ENCODE measurements at regions not wholly inside any gene's neighbourhood (a gene's known extent, or its start where the extent isn't known, plus 50 kb on each side); places are given as distances from the start of the nearest gene placed in this dataset.
A peak's percentile ranks its signal among the peaks of the same experiment; 100 is the strongest.

DNA sequence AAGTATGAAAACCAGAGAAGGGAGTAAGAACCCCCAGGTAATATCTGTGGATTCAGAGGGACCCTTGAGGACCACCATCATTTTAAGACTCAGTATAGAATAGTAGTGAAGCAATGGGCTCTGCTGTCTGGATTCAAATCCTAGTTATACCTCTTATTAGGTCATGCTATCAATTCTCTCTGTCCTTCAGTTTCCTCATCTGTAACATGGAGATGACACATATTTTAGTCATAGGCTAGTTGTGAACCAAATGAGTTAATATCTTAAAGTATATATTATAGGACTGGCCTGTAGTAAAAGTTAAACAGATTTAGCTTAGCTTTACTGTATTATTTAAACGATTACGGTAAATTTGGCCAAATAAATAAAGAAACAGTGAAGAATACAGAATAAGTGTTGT lies 177.3 kb upstream of the GOLIM4 start:
- DNase-seq, result no peak

DNA sequence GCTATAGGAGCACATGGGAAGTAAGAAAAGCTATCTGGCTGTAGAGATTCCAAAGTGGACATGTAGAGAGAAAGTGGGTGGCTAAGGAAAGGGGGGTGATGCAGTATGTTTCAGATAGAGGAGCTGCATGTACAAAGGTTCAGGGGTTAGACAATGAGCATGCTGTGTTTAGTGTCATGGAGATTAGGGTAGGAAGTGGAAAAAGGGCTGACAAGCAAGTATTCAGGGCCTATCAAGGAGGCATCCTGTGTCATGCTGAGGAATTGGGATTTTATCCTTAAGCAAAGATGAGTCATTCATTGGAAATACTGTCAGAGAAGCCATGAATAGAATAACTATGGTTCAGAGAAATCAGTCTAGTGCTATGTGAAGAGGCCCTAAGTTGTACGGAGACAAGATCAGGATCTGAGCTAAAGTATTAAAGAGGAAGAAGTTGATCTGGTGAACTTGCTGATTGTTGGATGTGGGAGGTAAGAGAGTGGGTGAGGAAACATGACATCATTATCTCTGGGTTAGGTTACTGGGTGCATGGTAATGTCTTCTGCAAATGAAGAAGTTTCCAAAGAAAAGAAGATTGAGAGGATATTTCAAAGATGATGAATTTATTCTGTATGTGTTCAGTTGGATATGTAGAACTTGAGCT lies 176.7 kb upstream of the GOLIM4 start:
- DNase-seq, result no peak

DNA sequence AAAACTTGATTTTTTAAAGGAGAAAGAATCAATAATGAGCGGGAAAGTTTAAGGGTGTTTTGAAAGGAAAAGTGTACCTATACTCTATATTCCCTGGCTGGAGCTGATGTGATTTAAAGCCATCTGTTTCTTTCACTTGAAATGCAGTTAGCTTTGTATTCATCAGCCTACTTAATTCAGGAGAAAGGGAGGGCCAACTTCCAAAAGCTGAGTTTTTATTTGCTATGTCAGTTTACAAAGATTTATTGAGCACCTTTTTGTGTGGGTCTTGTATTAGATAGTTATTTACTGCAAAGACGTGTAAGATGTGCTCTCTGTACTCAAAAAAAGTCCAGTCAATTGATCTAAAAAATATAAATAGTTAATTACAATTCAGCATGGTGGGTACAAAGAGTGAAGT lies 176.2 kb upstream of the GOLIM4 start:
- no peak for DNase-seq

DNA sequence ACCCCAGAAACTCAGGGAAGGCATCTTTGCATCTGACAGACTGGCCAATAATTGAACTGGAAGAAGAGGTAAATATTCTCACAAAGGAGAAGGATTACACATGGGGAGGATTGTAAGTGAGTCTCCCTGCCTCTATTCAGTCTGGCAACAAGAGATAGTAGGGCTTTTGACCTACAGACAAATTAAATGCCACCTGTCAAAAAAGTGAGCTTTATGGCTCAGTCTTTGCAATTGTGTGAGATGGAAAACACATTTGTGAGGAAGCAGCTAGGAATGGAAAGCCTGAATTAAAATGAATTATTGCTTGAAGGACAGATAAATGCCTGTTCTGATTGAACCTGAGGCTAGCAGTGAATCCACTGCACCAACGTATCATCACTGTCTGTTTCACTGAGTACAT lies 173.3 kb upstream of the GOLIM4 start:
- no peak for DNase-seq

DNA sequence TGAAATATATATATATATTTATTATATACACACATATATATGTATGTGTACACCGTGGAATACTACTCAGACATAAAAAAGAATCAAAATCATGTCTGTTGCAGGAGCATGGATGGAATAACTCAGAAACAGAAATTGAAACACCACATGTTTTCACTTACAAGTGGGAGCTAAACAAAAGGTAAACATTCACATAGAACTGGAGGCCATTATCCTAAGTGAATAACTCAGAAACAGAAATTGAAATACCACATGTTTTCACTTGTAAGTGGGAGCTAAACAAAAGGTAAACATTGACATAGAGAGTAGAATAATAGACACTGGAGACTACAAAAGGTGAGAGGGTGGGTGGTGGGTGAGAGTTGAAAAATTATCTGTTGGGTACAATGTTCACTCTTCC lies 171.5 kb upstream of the GOLIM4 start:
- DNase-seq, result no peak

DNA sequence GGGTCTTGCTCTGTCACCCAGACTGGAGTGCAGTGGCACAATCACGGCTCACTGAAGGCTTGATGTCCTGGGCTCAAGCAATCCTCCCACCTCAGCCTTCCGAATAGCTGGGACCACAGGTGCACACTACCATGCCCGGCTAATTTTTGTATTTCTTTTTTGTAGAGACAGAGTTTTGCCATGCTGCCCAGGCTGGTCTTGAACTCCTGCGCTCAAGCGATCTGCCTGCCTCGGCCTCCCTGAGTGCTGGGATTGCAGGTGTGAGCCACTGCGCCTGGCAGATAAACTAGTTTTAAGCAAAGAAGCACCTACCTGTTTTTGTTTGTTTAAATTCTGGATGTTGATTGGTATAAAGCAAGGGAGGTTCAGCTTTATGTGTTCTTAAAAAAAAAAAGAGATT lies 170.6 kb upstream of the GOLIM4 start:
- no peak for DNase-seq

DNA sequence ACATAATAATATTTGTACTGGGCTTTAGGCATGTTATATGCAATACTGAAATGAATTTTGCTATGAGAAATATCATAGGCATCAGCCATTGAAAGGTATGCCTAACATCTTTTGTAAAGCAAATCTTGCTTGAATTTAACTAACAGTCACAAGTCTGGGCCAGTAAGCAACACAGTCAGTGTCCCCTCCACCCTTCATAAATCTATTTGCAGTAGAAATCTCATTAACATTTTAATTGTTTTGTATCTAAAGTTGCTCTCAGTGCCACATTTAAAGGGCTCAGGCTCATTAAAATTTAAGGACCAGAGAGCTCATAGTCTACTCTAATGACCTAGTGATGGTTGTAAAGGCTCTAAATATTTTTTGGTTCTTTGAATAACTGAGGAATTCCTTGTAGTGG lies 167.2 kb upstream of the GOLIM4 start:
- DNase-seq, result no peak

DNA sequence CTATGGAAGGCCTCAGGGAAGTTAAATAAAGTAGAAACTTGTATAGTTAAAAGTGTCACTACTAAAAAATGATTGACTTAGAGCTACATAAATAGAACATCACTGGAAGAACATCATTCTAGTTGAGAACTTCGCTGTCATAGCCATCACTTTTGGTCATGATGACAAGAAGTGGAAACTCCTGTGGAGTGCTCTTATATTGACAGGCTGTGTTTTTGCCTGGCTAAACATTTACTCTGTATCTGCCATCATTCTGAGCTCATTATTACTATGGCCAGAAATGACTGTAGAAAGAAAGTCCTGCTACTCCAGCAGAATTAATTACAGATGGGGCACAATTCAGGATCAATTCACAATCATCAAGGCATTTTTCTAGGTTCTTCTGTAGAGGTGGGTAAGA lies 165.1 kb upstream of the GOLIM4 start:
- DNase-seq, result no peak

DNA sequence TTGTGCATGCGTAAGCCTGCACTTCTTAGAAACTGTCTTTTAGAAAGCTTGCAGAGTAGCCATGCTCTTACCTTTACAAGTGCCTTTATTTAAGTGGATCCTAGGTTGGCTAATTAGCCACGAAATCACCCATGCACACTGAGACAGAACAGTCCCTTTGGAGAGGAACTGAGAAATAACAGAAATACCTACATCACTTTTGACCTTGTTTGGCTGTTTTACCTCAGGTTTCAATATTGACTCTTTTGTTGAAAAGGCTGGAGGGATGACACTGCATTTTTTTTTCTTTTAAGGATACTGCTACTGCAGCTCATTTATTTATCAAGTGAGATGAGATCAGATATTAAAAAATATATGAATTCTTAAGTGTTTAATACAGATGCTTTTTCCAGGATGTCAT lies 155.6 kb upstream of the GOLIM4 start:
- no peak for DNase-seq

DNA sequence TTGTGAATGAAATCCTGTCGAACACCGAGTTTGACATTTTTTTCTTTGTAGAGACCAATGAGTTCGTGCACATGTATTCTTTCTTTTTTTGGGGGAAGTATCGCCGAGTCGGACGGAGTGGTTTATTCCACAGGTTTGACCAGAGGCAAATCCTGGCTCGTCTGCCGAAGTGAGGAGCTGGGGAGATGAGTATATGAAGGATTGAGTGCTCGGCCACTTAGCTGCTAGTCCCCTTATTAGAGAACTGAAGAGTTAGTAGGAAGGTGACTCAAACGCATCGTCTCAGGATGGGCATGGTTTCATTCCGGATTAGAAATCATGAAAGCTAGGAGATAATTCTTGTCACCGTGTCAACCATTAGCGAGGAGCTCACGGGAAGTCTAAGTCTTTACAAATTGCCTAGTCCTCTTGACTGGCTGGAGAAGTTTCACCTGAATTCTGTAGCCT lies 154.7 kb upstream of the GOLIM4 start:
- peak; percentile 44 for DNase-seq

DNA sequence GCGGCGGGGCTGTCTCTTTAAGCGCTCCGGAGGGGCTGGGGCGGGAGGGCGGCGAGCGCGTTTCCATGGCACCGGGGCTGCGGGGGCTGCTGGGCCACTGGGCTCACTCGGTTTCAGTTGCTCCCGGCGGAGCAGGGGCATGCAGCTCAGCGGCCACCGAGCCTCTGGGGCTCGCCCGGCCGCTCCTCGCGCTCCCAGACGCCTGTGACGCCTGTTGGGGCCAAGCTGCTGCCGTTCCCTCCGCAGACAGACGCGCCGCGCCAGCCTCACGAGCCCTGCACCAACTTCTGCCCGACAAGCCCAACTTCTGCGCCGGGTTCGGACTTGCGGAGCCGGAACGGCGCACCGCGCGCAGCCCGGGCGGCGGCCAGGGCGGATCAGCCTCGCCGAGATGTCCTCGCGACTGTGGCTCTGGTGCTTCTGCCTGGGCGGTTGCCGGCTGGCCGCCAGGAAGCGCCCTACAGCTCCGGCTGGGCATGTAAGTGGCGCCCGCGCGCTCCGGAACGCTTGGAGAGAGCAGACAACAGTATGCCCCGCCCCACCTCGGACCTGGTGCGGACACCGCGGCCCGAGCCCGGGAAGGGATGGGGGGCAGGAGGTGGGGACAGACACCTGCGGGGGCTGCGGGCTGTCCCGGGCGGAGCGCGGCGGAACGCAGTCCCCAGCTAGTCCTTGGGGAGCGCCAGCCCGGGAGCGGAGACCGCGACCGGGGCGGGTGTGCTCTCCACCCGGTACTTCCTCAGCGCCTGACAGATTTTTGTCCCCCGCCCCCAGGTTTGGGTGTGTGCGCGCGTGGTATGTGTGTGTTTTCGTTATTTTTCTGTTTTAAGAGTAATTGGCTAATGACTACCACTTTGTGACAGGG lies 154.1 kb upstream of the GOLIM4 start:
- DNase-seq, result peak; percentile 84

DNA sequence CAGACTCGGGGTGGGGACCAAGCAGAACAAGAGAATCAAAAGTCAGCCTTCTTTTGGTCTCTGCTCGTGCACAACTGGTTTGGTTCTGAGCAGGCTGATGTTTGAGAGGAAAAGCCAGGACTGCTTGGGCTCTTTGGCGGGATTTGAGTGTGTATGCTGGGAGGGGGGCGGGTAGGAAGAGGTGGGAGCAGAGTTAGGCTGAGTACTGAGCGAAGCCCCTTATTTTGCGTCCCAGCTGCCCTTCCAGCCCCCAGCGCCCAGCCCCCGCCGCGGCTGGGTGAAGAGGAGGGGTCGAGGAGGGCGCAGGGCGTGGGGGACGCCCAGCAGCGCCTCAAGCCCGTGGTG lies 153.5 kb upstream of the GOLIM4 start:
- DNase-seq, result no peak

DNA sequence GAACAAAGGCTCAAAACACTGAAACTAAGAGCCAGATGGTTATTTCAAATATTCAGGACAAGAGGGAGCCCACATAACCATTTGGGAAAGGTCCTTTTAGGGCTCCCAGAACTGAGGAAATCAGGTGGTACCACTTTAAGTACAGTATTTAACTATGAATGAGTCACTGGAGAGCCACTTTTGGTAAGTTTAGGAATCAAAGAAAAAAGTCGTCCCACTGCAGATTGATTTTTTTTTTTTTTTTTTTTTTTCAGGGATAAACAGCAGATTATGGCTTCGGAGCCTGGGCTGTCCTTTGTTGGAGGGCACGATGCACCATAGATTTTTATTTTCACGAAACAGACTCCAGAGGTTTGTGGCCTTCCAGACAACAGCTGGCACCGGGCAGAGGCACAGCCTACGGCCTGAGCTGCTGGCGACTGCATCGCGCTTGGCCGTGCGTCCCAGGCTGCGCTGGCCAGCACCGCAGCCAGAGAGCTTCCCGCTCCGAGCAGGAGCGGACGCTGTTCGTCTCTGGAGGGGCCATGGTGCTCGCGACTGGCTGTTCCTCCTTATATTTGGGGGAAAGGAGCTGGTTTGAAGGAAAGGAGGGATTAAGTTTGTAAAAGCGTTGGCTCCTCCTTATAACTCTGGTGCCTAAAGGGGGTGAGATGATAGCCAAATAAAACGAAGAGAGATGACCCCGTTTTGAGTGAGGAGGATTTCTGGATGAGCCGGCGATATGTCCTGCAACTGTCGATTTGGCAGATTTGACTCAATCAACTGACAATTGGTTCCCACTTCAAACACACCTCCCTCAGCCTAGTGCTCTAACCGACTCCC lies 152.9 kb upstream of the GOLIM4 start:
- peak; percentile 57 for DNase-seq

DNA sequence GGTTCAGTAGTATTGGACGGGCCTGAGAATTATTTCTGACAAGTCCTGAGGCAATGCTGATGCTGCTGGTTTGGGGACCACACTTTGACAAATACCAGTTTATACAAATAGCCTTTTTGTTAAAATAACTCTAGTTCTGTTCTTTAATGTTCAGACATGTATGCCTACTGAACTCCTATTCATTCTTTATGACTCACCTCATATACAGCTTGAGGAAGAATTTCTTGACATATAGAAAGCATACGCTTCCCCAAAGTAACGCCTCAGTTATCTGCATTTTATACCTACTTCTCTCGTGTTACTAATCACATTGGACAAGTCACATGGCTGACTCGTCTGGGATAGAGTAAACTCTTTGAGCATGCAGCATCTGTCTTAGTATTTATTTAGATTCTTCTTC lies 145.4 kb upstream of the GOLIM4 start:
- DNase-seq, result no peak

DNA sequence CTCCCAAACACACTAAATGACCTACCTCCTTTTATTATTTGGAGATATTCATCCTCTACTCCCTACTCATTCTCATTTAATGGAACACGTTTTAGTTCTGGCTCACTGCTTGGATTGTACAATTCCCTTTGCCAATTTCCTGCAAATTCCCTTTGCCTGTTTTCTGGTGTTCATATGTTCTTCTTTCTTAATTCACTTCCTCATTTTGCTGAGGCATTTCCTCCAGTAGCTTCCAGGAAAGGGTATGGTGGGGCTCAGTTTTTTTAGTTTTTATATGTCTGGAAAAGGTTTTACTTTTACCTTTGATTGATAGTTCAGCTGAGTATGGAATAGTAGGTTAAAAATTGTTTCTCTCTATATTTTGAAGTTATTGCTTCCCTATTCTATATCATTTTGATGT lies 143.6 kb upstream of the GOLIM4 start:
- DNase-seq, result no peak

DNA sequence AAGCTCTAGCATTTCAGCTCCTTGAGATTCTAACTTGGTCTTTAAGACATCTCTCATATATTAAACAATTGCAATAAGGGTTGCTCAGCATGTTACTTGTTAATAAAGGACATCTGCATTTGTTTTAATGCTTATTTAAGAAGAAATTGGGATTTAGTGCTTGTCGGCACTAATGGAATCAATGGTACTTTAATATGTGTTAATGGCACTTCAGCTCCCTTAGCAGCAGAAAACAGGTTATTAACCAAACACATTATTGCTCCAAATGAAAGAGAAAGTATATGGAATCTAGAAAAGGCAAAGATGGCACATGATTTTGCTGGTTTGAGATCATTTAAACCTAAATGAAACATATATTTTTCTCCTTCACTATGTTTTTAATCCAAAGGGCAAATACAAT lies 137.3 kb upstream of the GOLIM4 start:
- DNase-seq, result no peak

DNA sequence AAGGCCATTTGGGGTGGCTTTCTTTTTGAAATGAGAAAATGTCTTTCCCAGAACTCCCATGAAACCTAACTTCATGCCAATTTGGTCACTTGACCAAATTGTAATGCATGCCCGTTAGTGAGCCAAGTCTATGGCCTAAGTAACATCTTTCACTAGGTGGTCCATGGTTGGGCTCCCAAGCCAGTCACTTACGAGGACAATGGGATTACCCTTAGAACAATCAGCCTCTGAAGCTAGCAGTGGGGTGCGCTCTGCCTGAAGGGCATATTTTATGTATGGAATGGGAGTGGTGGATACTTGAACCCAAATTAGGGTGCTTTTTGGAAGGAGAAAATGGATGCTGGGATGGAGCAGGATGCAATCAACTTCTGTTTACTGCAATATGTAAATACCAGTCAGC lies 127.4 kb upstream of the GOLIM4 start:
- DNase-seq, result no peak

DNA sequence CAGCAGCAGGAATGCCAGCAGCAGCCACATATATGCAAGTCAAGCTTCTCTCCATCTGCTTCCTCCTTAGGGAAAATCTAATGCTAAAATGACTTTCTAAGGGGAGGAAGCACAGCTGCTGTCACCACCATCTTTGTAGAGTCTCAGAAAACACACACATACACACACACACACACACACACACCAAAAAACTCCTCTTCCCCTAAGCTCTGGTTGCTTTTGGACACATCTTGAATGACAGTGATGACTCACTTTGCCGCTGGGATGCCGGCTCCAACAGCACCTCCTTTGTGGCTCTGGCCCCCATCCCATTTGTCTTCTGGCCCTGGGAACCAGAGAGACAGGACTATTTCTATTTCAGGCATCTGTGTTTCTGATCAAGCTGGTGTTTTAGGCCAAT lies 124.8 kb upstream of the GOLIM4 start:
- DNase-seq, result no peak

DNA sequence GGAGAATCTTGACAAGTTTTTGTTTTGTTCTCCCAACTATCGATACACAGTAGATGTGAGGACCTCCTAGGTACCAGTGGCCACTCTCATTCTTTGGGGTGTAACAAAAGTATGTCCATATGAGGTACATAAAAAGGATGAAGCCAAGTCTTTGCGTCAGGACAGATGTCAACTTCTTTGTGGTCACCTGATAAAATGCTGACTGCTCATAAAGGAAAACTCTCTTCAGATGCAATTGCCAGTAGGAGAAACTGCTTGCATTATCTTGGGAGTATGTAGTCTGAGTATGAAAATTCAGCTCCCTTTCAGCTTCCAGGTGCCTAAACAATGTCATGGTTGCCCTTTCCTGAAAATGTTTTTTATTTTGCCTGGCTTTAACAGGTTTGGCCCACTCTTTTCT lies 123.8 kb upstream of the GOLIM4 start:
- DNase-seq, result no peak

DNA sequence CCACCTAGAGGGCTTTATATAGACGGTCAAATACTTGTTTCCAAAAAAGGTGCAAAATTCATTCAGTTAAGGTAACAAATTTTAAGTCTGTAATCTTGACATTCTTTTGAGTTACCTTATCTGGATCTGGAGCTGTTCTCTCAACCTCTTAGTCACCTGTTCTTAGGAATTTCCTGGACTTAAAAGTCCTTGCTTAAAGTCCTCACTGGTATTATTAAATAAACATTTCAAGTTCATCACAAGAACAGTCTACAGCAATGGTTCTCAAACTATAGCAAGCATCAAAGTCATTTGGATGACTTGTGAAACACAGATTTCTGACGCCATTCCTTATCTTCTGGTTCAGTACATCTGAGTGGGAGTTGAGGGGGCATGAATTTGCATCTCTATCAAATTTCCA lies 122.9 kb upstream of the GOLIM4 start:
- no peak for DNase-seq

DNA sequence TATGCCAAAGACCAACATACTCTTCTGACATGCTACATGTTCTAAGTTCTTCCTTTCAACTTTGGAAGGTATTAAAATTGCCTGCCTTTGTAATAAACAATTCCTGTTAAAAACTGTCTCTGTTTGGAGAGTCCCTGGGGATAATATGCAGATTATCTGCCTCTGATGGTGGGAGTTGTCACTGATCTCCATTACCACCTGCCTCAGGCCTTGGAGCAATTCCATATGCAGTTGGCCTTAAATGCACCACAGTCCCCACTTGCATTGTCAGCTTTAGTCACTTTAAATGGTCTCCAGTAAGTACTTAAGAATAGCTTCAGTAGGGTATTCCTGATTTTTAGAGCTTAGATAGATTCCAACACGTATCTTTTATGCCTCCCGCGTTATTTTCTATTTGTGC lies 121.1 kb upstream of the GOLIM4 start:
- no peak for DNase-seq

DNA sequence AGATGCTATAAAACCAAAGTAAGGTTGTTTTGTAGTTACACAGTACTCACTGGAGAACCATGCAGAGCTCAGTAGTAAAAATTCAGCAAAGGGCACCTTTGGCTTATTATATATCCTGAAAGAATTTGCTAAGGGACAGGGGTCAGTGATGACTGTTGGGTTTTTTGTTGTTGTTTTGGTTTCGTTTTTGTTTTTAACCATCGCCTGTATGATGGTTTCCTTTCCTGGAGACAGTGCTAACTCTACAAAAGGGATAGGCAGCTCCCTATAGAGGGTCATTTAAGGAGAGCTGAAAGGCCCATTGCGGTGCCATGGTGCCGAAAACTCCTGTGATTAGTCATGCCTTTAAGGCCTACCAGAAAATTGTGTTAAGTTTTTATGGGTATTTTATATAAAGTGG lies 118.2 kb upstream of the GOLIM4 start:
- DNase-seq, result no peak

DNA sequence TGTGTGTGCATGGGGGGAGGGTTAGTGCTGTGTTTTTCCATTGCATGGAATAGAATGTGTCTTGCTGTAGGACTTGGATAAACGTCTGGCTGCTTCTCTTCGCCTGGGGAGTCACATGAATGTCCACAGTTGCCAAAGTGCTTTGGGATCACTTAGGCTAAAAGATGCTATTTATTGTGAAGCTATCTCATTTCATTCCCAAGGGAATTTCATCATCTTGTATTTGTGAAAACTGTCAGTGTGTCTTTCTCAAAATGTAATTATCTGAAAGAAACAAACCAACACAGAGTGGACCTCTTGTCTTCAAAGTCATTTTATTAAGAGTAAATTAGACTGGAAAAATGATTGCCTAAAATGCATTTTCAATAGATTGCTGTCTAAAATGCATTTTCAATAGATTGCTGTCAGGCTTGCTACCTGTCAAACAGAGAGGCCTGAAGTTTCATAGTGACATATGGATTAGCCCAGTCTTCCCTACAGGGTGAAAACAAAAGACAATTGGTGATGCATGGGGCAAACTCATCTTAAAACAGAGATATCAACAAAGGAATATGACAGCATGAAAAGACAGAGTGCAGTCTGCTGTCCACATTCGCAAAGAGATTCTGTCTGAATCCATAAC lies 117.1 kb upstream of the GOLIM4 start:
- DNase-seq, result no peak
